Naive B cell (primary cell): ENCODE measurements at regions not wholly inside any gene's neighbourhood (a gene's known extent, or its start where the extent isn't known, plus 50 kb on each side); places are given as distances from the start of the nearest gene placed in this dataset.

ENCODE experiments used
- ATAC-seq, 2 donors: fragments of 150-1000 bp; cut with Tn5 transposase; 2 replicates each; pipeline ENCODE4 v1.10.0; 2021; ENCODE audit warnings: low read depth in 2 of 2, mild to moderate bottlenecking in 2 of 2, moderate library complexity in 2 of 2
- DNase-seq: peaks from one replicate; pipeline ENCODE4 v3.0.0; 2022
- H3K27ac Mint-ChIP-seq, 6 donors: one replicate each; pipeline ENCODE4 v1.8.0; 2020 to 2022; ENCODE audit warnings: mild to moderate bottlenecking in 6 of 6, mixed read lengths in 6 of 6, moderate library complexity in 5 of 6, inconsistent platforms in 2 of 6
- H3K27me3 Mint-ChIP-seq, 3 donors: one replicate each; pipeline ENCODE4 v1.8.0; 2021 to 2022; ENCODE audit warnings: mixed read lengths in 3 of 3, mild to moderate bottlenecking in 1 of 3
- H3K36me3 Mint-ChIP-seq, 2 donors: one replicate each; pipeline ENCODE4 v1.8.0; 2020 to 2022; ENCODE audit warnings: mixed read lengths in 2 of 2, inconsistent platforms in 1 of 2, mild to moderate bottlenecking in 1 of 2
- H3K4me1 Mint-ChIP-seq, 3 donors: one replicate each; pipeline ENCODE4 v1.8.0; 2020 to 2022; ENCODE audit warnings: mixed read lengths in 3 of 3, inconsistent platforms in 1 of 3, mild to moderate bottlenecking in 1 of 3, moderate library complexity in 1 of 3
- H3K4me3 Mint-ChIP-seq, 8 donors: one replicate each; pipeline ENCODE4 v1.8.0; 2020 to 2022; ENCODE audit warnings: mild to moderate bottlenecking in 8 of 8, mixed read lengths in 8 of 8, moderate library complexity in 8 of 8, inconsistent platforms in 2 of 8
- H3K9me3 Mint-ChIP-seq, 7 donors: one replicate each; pipeline ENCODE4 v1.8.0; 2020 to 2022; ENCODE audit warnings: mixed read lengths in 7 of 7, mild to moderate bottlenecking in 5 of 7, inconsistent platforms in 2 of 7, moderate library complexity in 1 of 7

DNA sequence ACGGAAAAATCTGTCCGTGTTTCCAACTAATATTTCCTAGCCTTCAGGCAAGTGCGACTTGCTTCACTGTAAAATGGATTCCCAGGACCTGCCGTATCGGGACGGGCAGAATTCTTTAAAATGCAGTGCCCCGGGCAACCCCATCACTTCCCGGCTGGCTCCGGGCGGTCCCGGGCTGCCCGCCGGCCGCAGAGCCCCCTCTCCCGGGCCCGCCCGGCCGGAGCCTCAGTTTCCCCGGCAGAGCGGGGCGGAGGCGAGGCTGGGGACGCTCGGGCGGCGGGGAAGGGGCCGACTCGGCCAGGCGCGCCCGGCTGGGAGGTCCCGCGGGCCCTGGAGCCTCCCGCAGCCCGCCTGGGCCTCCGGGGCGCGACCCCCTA, 84.2 kb upstream of the WNT7B start:
- no peaks in the 10 kb centered on the region for H3K27me3 Mint-ChIP-seq
- H3K4me1 Mint-ChIP-seq: peaks cover 24 to 47% (median 31%) of the 10 kb centered on the region in 3 donors
- ATAC-seq: no peak
- DNase-seq: no peak
- peak overlapping the region in 2 of 8 donors; percentile 5 to 64 for H3K4me3 Mint-ChIP-seq
- H3K9me3 Mint-ChIP-seq: no peaks in the 10 kb centered on the region
- H3K36me3 Mint-ChIP-seq: no peaks in the 10 kb centered on the region
- H3K27ac Mint-ChIP-seq: no peak overlapping the region

DNA sequence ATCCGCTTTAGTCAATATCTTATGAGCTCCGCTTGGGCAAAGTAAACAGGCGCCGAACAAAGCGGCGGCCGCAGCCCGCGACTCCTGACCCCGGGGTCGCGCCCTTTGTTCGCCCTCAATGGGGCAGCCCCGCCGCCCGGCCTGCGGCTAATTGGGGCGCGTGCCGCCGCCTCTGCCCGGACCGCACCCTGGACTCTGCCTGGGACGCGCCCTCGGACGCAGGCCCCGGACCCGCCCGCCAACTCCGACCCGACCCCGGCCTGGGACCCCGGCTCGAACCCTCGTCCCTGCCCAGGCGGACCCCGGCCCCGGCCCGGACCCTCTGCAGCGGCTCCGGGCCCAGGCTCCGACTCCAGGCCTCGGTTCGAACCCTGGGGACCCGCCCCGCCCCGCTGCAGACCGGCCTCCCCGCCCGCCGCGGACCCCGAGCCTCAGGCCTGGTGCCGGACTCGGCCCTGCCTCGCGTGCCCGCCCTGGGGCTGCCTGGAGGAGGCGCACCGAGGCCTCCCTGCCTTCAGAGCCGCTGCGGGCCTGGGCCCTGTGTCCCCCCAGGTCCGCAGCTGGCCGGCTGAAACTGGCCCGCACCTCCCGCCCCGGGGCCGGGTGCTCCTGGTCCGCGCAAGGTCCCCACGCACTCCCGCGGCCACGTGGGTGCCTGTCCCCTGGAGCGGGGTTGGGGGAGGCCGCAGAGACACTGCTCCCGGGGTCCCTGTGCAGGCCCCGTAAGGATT, 84.7 kb upstream of the WNT7B start:
- H3K9me3 Mint-ChIP-seq: no peaks in the 10 kb centered on the region
- peak overlapping the region in 1 of 8 donors; percentile 57 for H3K4me3 Mint-ChIP-seq
- H3K4me1 Mint-ChIP-seq: peaks cover 27 to 47% (median 34%) of the 10 kb centered on the region in 3 donors
- H3K36me3 Mint-ChIP-seq: no peaks in the 10 kb centered on the region
- peak overlapping the region in 1 of 6 donors; percentile 85 for H3K27ac Mint-ChIP-seq
- no peak for DNase-seq
- no peak for ATAC-seq
- H3K27me3 Mint-ChIP-seq: no peaks in the 10 kb centered on the region

DNA sequence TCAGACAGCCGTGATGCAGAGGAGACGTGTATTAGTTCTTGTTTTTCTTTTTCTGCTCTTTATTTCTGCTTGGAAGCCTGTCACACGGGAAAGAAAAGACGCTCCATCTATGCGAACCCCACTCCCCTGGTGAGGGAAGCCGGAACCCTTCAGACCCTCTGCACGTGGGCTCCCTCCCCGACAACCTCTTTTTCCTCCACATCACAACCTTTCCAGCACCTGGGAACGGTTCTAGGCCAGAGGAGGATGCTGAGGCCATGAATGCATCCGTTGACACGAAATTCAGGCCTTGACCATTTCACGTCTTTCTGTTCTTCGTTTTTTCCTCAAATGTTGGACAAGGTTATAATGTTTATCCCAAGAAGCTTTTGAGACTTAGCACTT, 85.3 kb upstream of the WNT7B start:
- Mint-ChIP-seq H3K27me3 (no peaks in the 10 kb centered on the region), H3K4me3 (peak overlapping the region in 3 of 8 donors; percentile 25 to 57 (median 38)), H3K9me3 (no peaks in the 10 kb centered on the region), H3K4me1 (peaks cover 29 to 48% (median 40%) of the 10 kb centered on the region in 3 donors), H3K27ac (peak overlapping the region in 1 of 6 donors; percentile 85), H3K36me3 (no peaks in the 10 kb centered on the region)
- no peak for DNase-seq
- ATAC-seq: no peak

DNA sequence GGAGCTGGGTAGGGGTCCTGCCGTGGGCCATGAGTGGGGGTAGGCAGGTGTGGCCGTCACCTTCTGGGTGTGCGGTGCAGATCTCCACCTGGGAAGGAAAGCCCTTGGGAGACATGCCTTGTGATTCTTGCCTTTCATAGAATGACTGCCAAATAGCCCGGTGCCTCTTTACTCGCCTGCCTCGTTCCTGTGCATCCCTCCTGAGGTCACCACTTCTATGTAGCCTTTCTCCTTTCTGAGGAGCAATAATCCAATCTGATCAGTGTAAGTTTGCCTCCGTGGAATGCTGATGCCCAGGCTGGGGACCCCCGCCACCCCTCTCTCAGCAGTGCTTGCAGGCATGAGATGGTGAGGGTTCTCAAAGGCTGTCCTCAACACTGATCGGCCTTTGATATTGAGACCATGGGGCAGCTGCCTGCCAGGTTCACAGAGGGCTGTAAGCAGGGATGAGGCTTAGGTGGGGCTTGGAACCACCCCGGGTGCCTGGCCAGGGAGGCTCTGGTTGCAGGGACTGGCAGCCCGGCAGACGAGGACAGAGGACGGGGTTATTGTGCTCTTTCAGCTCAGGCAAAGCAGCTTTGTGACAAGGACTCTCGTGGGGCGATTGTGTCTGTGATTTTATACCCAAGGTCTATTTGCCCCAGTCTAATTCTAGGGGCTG, 86.1 kb upstream of the WNT7B start:
- Mint-ChIP-seq H3K4me1 (peaks cover 29 to 45% (median 38%) of the 10 kb centered on the region in 3 donors), H3K27ac (peak overlapping the region in 3 of 6 donors; percentile 34 to 64 (median 53))

DNA sequence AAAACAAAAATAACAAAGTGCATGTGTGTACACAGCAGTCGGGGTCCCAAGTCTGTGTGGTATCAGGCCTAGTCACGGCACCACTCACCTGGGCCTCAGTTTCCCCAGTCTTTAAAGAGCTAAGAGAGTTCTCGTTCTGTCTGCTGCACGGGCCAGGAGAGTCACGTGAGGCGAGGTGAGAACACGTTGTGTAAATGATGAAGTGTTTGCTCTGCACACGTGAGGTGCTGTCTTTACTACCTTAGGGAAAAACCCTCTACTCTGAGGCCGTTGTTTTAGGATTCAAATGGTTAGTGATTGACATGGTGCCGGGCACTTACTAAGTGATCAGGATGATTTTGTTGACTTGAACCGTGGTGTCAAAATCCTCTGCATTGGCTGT, 86.5 kb upstream of the PPARA start:
- ATAC-seq: no peak
- peaks cover 30 to 44% (median 36%) of the 10 kb centered on the region in 3 donors for H3K4me1 Mint-ChIP-seq
- no peak for DNase-seq
- no peak overlapping the region for H3K4me3 Mint-ChIP-seq
- H3K27ac Mint-ChIP-seq: no peak overlapping the region
- H3K27me3 Mint-ChIP-seq: no peaks in the 10 kb centered on the region
- H3K9me3 Mint-ChIP-seq: no peaks in the 10 kb centered on the region
- H3K36me3 Mint-ChIP-seq: no peaks in the 10 kb centered on the region

More for the DNA sequence above, 86.1 kb upstream of the WNT7B start:
- Mint-ChIP-seq H3K9me3 (no peaks in the 10 kb centered on the region), H3K4me3 (peak overlapping the region in 1 of 8 donors; percentile 38), H3K36me3 (no peaks in the 10 kb centered on the region), H3K27me3 (no peaks in the 10 kb centered on the region)
- DNase-seq: no peak
- no peak for ATAC-seq

DNA sequence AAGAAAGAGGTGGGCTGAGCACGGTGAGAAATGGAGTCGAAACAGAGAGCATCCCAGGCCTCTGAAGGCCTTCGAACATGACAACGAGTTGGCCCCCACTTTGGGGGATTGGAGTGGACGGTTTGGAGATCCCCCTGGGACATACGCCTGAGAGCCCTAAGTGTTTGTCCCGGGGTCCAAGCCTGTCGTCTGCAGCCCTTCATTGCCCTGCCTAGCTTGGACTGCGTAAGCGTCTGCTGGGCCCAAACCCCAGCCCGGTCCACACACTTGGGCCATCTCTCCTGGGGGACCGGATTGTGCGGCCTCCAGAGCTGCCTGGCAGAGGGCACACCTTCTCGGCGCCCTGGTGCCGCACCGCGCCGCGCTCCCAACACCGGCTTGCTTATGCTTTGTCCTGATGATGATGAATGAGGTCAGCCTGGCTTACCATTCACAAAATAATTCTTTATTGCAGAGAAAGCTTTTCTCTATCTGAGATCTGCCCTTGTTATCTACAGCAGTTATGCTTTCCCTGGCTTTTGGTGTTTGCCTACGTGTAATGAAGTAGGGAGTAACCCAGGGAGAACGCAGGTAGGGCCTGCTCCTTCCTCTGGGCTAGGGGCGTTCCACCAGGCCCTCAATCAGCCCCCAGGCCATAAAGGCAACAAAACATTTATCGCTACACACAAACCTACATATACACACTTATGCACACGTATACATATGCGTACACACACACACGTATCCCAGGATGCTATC, 85.9 kb upstream of the PPARA start:
- peak overlapping the region in 1 of 8 donors; percentile 53 for H3K4me3 Mint-ChIP-seq
- H3K27ac Mint-ChIP-seq: peak overlapping the region in 3 of 6 donors; percentile 41 to 79 (median 44)
- ATAC-seq (no peak), DNase-seq (no peak)
- peaks cover 34 to 44% (median 40%) of the 10 kb centered on the region in 3 donors for H3K4me1 Mint-ChIP-seq
- H3K36me3 Mint-ChIP-seq: no peaks in the 10 kb centered on the region
- H3K27me3 Mint-ChIP-seq: no peaks in the 10 kb centered on the region
- H3K9me3 Mint-ChIP-seq: no peaks in the 10 kb centered on the region

DNA sequence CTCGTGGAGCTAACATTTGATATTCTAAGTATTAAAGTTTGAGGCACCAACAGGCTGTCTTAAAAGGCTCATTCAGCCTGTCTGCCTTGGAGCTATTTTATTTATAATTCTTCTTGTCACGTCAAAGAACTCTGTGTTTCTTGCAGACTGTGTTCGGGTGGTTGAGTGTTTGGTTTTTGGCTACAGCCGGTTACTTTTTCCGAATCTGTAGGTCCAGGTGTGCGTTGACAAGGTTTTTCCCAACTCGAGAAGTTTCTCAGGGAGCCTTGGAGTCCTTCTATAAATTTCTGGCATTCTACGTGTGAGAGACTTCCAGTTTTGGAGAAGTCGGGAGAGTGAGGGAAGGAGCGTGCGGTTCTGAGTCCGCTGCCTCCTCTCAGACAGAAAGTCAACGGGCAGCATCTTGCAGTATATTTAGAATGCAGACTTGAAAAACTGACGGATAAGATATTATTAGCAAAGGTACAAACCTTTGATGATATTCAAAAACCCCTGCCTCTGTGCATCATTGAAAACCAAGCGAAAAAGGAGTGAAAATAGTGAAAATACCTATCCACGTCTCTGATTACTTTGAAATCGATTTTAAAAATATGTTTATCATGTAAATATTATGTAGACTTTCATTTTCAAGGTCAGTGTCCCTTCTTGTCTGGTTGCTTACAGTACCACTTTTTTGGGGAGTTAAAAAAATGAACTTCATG, 85.2 kb upstream of the PPARA start:
- Mint-ChIP-seq H3K9me3 (no peaks in the 10 kb centered on the region), H3K4me3 (peak overlapping the region in 1 of 8 donors; percentile 53), H3K36me3 (no peaks in the 10 kb centered on the region), H3K4me1 (peaks cover 35 to 45% (median 45%) of the 10 kb centered on the region in 3 donors), H3K27ac (peak overlapping the region in 3 of 6 donors; percentile 2 to 64 (median 41)), H3K27me3 (no peaks in the 10 kb centered on the region)
- DNase-seq (no peak), ATAC-seq (no peak)

DNA sequence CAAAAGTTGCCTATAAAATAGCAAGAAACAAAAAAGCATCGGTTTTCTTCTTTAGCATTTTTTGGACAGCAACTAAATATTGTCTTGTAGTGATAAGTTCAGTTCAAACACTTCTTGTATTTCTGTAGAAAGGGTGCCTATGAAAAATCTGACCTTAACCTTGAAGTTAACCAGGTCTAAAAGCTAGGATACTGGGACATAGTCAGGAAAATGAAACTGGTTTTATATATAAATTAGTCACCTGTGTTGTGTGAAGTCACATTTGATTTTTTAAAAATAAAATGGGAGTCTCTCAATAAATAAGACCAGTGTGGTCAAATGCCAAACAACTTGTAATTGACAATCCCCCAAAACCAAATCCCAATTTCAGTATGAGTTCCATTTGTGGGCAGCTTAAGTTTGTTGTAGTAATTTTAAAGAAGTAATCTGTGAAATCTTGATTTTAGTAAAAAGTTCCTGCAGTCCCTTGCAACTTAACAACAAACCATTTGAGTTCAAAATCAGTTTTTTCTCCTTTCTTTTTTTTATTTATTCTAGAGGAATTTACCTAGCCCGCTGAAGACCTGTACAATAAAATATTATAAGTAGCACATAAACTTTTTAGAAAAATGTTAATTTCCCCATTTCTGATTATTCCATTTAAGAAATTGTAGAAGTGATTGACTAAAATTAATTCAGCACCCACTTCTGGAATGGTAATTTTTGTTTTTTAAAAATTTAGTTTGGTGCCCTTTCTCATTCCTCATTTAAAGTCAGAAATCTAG, 84.5 kb upstream of the PPARA start:
- H3K27ac Mint-ChIP-seq: peak overlapping the region in 1 of 6 donors; percentile 56
- H3K4me1 Mint-ChIP-seq: peaks cover 35 to 45% (median 45%) of the 10 kb centered on the region in 3 donors
- H3K36me3 Mint-ChIP-seq: no peaks in the 10 kb centered on the region
- no peak overlapping the region for H3K4me3 Mint-ChIP-seq
- H3K9me3 Mint-ChIP-seq: no peaks in the 10 kb centered on the region
- ATAC-seq (no peak), DNase-seq (no peak)
- no peaks in the 10 kb centered on the region for H3K27me3 Mint-ChIP-seq

DNA sequence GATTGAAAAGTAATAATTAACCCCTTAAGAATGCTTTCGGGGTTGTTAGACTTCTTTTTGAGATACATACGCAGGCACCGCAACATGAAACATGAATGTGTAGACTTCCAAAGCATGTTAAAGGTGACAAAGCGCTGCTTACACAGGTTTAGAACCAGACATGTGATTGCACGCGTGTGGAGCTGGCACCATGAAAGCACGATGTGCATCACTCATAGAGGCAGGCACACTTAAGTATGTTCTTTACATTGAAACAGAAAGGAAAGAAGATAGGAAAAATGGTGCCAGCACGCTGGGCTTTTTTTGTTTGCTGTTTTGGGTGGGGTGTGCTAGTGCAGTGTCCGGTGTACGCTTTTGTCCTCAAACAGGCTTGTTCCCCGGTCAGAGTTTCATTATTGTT, 83.6 kb upstream of the PPARA start:
- Mint-ChIP-seq H3K27ac (peak overlapping the region in 5 of 6 donors; percentile 26 to 87 (median 69)), H3K4me1 (peaks cover 38 to 45% (median 45%) of the 10 kb centered on the region in 3 donors), H3K36me3 (no peaks in the 10 kb centered on the region), H3K4me3 (peak overlapping the region in 2 of 8 donors; percentile 1 to 66), H3K27me3 (no peaks in the 10 kb centered on the region), H3K9me3 (no peaks in the 10 kb centered on the region)
- DNase-seq: no peak
- ATAC-seq: no peak

DNA sequence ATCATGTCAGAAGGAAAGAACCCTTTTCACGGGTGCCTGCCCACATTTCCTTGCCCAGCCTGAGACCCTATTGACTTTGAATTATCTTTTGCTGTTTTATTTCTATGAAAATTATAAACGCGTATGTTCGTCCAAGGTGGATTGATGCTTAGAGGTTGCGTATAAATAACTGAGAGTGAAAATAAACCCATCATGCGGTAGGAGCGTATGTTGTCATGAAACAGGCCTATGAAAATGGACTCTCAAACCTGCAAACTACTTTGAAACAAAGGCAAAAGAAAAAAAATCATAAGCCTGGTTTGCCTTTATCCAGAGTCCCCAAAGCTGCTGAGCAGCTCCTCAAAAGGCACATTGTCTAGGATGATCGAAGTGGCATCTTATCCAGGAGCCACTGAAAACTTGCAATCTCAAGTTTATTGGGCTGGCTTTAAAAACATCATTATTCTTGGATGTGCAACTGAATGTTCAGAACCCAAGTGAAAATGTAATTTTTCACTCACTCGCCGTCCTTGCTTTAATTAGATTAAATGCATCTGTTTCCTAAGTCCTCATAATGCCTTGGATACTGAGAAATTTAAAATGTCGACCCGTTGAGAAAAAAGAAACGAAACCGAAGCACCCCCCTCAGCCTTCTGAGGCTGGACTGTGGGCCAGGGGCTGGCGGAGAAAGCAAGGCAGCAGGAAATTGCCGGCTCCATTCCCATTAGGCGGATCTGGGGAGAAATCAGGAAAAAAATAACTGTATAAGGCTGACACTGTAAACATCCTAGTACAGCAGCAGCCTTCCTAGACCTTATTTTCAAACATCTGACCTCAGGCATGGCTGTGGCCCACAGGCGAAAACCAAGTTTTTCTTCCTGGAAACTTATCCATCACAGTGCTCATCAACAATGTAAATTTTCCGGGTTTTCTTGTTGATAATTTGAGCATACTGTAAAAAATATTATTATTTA, 82.9 kb upstream of the PPARA start:
- no peaks in the 10 kb centered on the region for H3K27me3 Mint-ChIP-seq
- peak overlapping the region in 3 of 6 donors; percentile 44 to 87 (median 55) for H3K27ac Mint-ChIP-seq
- no peaks in the 10 kb centered on the region for H3K9me3 Mint-ChIP-seq
- ATAC-seq: no peak
- DNase-seq: no peak
- no peaks in the 10 kb centered on the region for H3K36me3 Mint-ChIP-seq
- peak overlapping the region in 3 of 8 donors; percentile 5 to 66 (median 28) for H3K4me3 Mint-ChIP-seq
- H3K4me1 Mint-ChIP-seq: peaks cover 34 to 46% (median 43%) of the 10 kb centered on the region in 3 donors

DNA sequence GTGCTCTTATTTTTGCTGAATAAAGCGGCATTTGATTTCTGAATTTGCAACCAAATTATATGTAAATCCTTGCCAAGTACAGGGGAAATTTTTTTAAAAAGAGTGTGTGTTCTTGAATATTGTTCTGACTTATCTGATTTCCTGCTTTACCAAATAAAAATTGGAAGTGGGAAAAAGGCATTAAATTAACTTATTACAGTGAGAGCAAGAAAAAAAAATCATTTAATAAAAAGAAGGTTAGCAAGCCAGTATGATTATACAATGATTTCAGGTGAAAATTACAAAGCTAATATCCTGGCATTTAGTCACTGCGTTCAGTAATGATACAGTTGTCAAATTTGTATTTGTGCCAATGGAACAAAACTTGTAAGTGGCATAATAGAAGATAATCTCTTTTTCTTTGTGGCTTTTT, 82.1 kb upstream of the PPARA start:
- peaks cover 34 to 51% (median 50%) of the 10 kb centered on the region in 3 donors for H3K4me1 Mint-ChIP-seq
- H3K27me3 Mint-ChIP-seq: no peaks in the 10 kb centered on the region
- peak overlapping the region in 2 of 8 donors; percentile 88 to 94 for H3K4me3 Mint-ChIP-seq
- no peaks in the 10 kb centered on the region for H3K36me3 Mint-ChIP-seq
- DNase-seq (no peak), ATAC-seq (no peak)
- no peaks in the 10 kb centered on the region for H3K9me3 Mint-ChIP-seq
- peak overlapping the region in 1 of 6 donors; percentile 54 for H3K27ac Mint-ChIP-seq
